OCI-LY7 (cell line): ENCODE measurements at regions not wholly inside any gene's neighbourhood (a gene's known extent, or its start where the extent isn't known, plus 50 kb on each side); places are given as distances from the start of the nearest gene placed in this dataset.

Experiments used
- BruUV-seq: library from RNA; stranded (reverse); fragments of 400-500 nt; replicated peaks from 2 replicates; lab custom pipeline; 2021; lab: Mats Ljungman, UMichigan
- CTCF ChIA-PET: fragments of 300-600 bp; sonication (Branson Sonifier 250); formaldehyde crosslinking; loops from one replicate; lab custom pipeline; 2022; ENCODE audit warnings: antibody characterized with exemption; ENCODE audit not compliant: unreplicated experiment; lab: Charles Lee
- POLR2A ChIA-PET: fragments of 300-600 bp; sonication (Branson Sonifier 250); formaldehyde crosslinking; loops from one replicate; lab custom pipeline; 2022; ENCODE audit warnings: antibody characterized with exemption; lab: Charles Lee
- DNase-seq: peaks from one replicate; pipeline ENCODE4 v3.0.0-alpha.2; 2015; ENCODE audit warnings: low spot score
- H2AFZ ChIP-seq: fragments of 200-600 bp; sonication (generic), shearing (Covaris generic); 2 replicates; pipeline ENCODE4 v1.6.1; 2014; ENCODE audit warnings: mild to moderate bottlenecking, antibody characterized with exemption, low read length, moderate library complexity
- H3K27ac ChIP-seq: fragments of 200-600 bp; sonication (generic); 2 replicates; pipeline ENCODE4 v1.5.1; 2014; ENCODE audit warnings: mixed run types, low read depth, mild to moderate bottlenecking, moderate library complexity, low read length, inconsistent platforms; ENCODE audit not compliant: poor library complexity, severe bottlenecking
- H3K36me3 ChIP-seq: fragments of 200-600 bp; sonication (generic); 2 replicates; pipeline ENCODE4 v1.6.1; 2014; ENCODE audit warnings: mild to moderate bottlenecking, antibody characterized with exemption, low read length, moderate library complexity, mixed read lengths; ENCODE audit not compliant: insufficient read depth
- H3K4me1 ChIP-seq: fragments of 200-600 bp; sonication (generic); 2 replicates; pipeline ENCODE4 v1.5.1; 2014; ENCODE audit warnings: mild to moderate bottlenecking, low read length; ENCODE audit not compliant: insufficient read depth, poor library complexity, severe bottlenecking
- H3K4me2 ChIP-seq: fragments of 200-600 bp; sonication (generic); 2 replicates; pipeline ENCODE4 v1.6.1; 2014; ENCODE audit warnings: mild to moderate bottlenecking, low read length
- H3K4me3 ChIP-seq: fragments of 200-600 bp; sonication (generic); 2 replicates; pipeline ENCODE4 v1.5.1; 2014; ENCODE audit warnings: mild to moderate bottlenecking, low read depth, low read length; ENCODE audit not compliant: poor library complexity, severe bottlenecking
- H3K79me2 ChIP-seq: fragments of 200-600 bp; sonication (generic); 2 replicates; pipeline ENCODE4 v1.6.1; 2016; ENCODE audit warnings: low read depth, mild to moderate bottlenecking, low read length, moderate library complexity, mixed read lengths; ENCODE audit not compliant: insufficient read depth
- H3K9me2 ChIP-seq: fragments of 200-600 bp; sonication (generic); 2 replicates; pipeline ENCODE4 v1.6.1; 2016; ENCODE audit warnings: mild to moderate bottlenecking, low read length, mixed read lengths; ENCODE audit not compliant: insufficient read depth
- H3K9me3 ChIP-seq: fragments of 200-600 bp; sonication (generic); 2 replicates; pipeline ENCODE4 v1.6.1; 2014; ENCODE audit warnings: mild to moderate bottlenecking, mixed run types, low read length, mixed read lengths
- H4K20me1 ChIP-seq: fragments of 200-600 bp; sonication (generic); 2 replicates; pipeline ENCODE4 v1.6.1; 2014; ENCODE audit warnings: mild to moderate bottlenecking, antibody characterized with exemption, low read length, moderate library complexity, mixed read lengths; ENCODE audit not compliant: insufficient read depth
- EZH2phosphoT487 ChIP-seq: fragments of 200-600 bp; sonication (generic); IDR thresholded peaks from 2 replicates; pipeline ENCODE4 v1.6.1; 2018; ENCODE audit warnings: low read depth, borderline replicate concordance, mild to moderate bottlenecking, mixed run types, antibody characterized with exemption, low read length, moderate library complexity, mixed read lengths
- intact Hi-C: fragments of 100-400 bp; cut with micrococcal nuclease; formaldehyde crosslinking; loops from one replicate; pipeline ENCODE4 v1.10.0; 2022; ENCODE audit not compliant: unreplicated experiment
- TF ChIP-seq, protein P1 (sequence below): fragments of 200-600 bp; sonication (generic); conservative IDR thresholded peaks from 2 replicates; pipeline ENCODE4 v1.5.1; 2014; ENCODE audit warnings: mild to moderate bottlenecking, antibody characterized with exemption, low read length, moderate library complexity, mixed read lengths

DNA sequence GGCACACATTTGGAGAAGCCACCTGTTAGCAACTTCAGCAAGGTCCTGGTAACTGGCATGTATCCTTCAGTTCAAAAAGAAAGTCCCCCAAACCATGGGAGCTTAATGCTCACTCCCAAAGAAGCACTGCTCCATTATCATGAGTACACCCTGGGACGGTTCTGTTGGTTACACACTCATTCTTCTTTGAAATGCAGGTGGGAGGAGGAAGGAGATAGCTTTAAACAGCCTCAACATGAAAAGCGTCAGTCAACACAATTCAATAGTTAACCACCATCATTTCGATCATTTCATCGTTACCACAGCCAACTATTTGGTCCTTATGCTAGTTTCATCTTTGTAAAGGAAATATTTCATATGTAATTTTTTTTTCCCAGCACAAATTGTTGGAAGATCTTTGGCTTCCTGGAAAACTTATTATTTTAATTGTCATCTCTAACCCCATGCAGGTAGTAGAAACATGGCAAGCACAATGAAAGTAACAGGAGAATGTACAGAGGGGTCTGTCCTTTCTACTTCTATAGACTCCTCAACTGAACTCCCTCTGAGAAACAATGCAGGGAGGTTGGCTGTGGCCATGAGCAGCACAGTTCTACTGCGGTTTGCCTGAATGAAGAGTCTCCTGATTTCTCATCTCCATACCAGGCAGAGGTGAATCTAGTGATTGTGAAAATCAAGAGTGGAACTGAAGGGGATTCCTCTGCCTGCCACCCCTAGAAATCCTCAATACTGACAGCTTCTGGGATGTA is 196.4 kb upstream of the FOXN3 start:
- 0 out of 2 replicates have a peak overlapping the region, but pooled peaks have one; percentile 89 for H3K4me2 ChIP-seq
- intact Hi-C loops = no loop called here
- CTCF ChIA-PET = no interaction called here
- peaks cover 10% of the 10 kb centered on the region for H3K36me3 ChIP-seq
- H3K9me3 ChIP-seq = no peaks in the 10 kb centered on the region
- TF ChIP-seq, protein P1, sequence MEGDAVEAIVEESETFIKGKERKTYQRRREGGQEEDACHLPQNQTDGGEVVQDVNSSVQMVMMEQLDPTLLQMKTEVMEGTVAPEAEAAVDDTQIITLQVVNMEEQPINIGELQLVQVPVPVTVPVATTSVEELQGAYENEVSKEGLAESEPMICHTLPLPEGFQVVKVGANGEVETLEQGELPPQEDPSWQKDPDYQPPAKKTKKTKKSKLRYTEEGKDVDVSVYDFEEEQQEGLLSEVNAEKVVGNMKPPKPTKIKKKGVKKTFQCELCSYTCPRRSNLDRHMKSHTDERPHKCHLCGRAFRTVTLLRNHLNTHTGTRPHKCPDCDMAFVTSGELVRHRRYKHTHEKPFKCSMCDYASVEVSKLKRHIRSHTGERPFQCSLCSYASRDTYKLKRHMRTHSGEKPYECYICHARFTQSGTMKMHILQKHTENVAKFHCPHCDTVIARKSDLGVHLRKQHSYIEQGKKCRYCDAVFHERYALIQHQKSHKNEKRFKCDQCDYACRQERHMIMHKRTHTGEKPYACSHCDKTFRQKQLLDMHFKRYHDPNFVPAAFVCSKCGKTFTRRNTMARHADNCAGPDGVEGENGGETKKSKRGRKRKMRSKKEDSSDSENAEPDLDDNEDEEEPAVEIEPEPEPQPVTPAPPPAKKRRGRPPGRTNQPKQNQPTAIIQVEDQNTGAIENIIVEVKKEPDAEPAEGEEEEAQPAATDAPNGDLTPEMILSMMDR = no peak
- TF ChIP-seq EZH2phosphoT487 = no peak
- H4K20me1 ChIP-seq = no peaks in the 10 kb centered on the region
- H3K4me3 ChIP-seq = no peak overlapping the region
- no peaks in the 10 kb centered on the region for H3K9me2 ChIP-seq
- H3K4me1 ChIP-seq = peaks cover 44% of the 10 kb centered on the region
- POLR2A ChIA-PET = interaction anchor here (0.7 to 1.2 kb wide), 2 partner anchors 25 to 98 kb away, joined by 5 to 9 read pairs; no protein-coding TSS in a partner anchor
- no peak for DNase-seq
- H3K79me2 ChIP-seq = peaks cover 37% of the 10 kb centered on the region
- BruUV-seq = no TSS peak
- H3K27ac ChIP-seq = no peak overlapping the region
- no peak overlapping the region for H2AFZ ChIP-seq

DNA sequence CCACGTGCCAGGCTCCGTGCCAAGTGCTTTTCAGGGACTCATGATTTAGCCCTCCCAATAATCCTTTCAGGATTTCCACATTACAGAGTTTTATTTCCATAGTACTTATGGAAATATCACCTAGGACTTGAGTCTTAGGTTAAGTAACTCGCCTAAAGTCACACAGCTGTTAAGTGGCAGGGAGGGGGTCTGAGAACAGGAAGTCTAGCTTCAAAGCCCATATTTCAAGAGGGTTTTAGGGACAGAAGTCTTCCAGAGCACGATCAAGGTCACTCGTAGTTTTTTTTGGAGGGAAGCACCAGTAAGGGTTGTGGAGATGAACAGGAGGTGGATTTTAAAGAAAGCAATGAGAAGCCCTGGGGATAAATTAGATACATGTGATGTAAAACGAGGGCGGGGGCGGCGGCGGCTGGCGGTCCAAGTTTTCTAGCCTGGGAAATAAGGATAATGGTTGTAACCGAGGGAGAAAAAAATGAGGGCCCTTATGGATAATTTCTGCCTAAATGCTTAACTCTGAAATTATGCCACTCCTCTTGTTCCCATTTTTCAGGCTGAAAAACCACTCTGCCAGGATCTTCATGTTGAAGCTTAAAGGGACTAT is 192.6 kb upstream of the FOXN3 start:
- no peaks in the 10 kb centered on the region for H3K9me2 ChIP-seq
- peaks cover 16% of the 10 kb centered on the region; the same call in 1 of the 2 replicates for H3K9me3 ChIP-seq
- TF ChIP-seq, protein P1 = no peak
- no peak for TF ChIP-seq EZH2phosphoT487
- ChIA-PET POLR2A (no interaction called here), CTCF (no interaction called here)
- no peaks in the 10 kb centered on the region for H4K20me1 ChIP-seq
- no peak overlapping the region for H2AFZ ChIP-seq
- BruUV-seq = no TSS peak
- peaks cover 6% of the 10 kb centered on the region; the same call in 1 of the 2 replicates for H3K79me2 ChIP-seq
- no peak for DNase-seq
- H3K4me2 ChIP-seq = no peak overlapping the region
- intact Hi-C loops = no loop called here
- no peak overlapping the region for H3K27ac ChIP-seq
- H3K36me3 ChIP-seq = peaks cover 10% of the 10 kb centered on the region
- H3K4me1 ChIP-seq = peaks cover 16% of the 10 kb centered on the region
- H3K4me3 ChIP-seq = no peak overlapping the region
